ENCODE measurements at regions not wholly inside any gene's neighbourhood (a gene's known extent, or its start where the extent isn't known, plus 50 kb on each side); places are given as distances from the start of the nearest gene placed in this dataset.

DNA sequence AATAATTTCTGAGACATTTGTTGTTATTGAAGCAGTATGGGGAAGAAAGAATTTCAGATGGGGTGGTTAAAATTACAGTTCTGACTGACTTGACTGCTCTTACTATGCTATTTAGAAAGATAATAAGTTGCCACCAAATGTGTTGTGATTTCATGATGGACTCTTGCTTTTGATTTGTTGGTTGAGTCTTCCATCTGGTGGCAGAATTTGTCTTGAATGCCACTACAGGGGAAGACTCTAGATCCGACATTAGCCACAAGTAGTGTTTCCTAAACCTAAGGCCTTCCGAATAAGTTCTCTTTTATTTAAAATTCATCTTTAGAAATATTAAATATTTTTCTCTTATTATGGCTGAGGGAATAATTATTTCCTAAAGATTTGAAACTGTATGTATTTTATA is 190.9 kb upstream of the ADGRL4 start:
- Histone ChIP-seq H3K36me3 (replicated peaks in 1 of 2; ENCODE audit: control insufficient read depth in 1 of 2, insufficient read depth in 2 of 2, low read length in 2 of 2) (no peaks in the 10 kb centered on the region), H3K4me1 (ENCODE audit: control insufficient read depth in 1 of 2, insufficient read depth in 2 of 2, low read length in 2 of 2) (no peaks in the 10 kb centered on the region), H3K4me2 (replicated peaks; ENCODE audit: extremely low read depth, low read length, poor library complexity, severe bottlenecking) (no peak overlapping the region), H3K79me2 (ENCODE audit: insufficient read depth, low read length) (no peaks in the 10 kb centered on the region), H3K27me3 (ENCODE audit: control insufficient read depth in 2 of 2, insufficient read depth in 2 of 2, low read length in 2 of 2) (no peaks in the 10 kb centered on the region), H4K20me1 (ENCODE audit: insufficient read depth, low read length) (no peaks in the 10 kb centered on the region), H3K27ac (ENCODE audit: low read depth in 1 of 2, low read length in 2 of 2) (no peak overlapping the region), H3K9me3 (replicated peaks in 1 of 2; ENCODE audit: control insufficient read depth in 1 of 2, insufficient read depth in 1 of 2, low read length in 2 of 2) (peaks cover 0 to 4% of the 10 kb centered on the region in 2 donors), H3K9ac (ENCODE audit: insufficient read depth, low read length, poor library complexity, severe bottlenecking) (no peak overlapping the region), H2AFZ (ENCODE audit: insufficient read depth, low read depth, low read length, poor library complexity, severe bottlenecking) (no peak overlapping the region), H3K4me3 (replicated peaks in 1 of 3; ENCODE audit: low read depth in 2 of 3, low read length in 3 of 3) (no peak overlapping the region)
- Mint-ChIP-seq H3K27me3 (ENCODE audit: low read depth in 3 of 3) (no peaks in the 10 kb centered on the region), H3K4me1 (no peaks in the 10 kb centered on the region), H3K36me3 (no peaks in the 10 kb centered on the region), H3K9me3 (peaks cover 0 to 5% (median 2%) of the 10 kb centered on the region in 7 donors), H3K4me3 (no peak overlapping the region), H3K27ac (no peak overlapping the region)
- WGBS (ENCODE audit: insufficient coverage) = no CpG with 5 or more reads among the region's 2 CpGs
- intact Hi-C loops (cut with micrococcal nuclease) = no loop called here
- no peak for DNase-seq
- TF ChIP-seq, protein P1, sequence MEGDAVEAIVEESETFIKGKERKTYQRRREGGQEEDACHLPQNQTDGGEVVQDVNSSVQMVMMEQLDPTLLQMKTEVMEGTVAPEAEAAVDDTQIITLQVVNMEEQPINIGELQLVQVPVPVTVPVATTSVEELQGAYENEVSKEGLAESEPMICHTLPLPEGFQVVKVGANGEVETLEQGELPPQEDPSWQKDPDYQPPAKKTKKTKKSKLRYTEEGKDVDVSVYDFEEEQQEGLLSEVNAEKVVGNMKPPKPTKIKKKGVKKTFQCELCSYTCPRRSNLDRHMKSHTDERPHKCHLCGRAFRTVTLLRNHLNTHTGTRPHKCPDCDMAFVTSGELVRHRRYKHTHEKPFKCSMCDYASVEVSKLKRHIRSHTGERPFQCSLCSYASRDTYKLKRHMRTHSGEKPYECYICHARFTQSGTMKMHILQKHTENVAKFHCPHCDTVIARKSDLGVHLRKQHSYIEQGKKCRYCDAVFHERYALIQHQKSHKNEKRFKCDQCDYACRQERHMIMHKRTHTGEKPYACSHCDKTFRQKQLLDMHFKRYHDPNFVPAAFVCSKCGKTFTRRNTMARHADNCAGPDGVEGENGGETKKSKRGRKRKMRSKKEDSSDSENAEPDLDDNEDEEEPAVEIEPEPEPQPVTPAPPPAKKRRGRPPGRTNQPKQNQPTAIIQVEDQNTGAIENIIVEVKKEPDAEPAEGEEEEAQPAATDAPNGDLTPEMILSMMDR (IDR thresholded peaks at IDR 0.05) = no peak

DNA sequence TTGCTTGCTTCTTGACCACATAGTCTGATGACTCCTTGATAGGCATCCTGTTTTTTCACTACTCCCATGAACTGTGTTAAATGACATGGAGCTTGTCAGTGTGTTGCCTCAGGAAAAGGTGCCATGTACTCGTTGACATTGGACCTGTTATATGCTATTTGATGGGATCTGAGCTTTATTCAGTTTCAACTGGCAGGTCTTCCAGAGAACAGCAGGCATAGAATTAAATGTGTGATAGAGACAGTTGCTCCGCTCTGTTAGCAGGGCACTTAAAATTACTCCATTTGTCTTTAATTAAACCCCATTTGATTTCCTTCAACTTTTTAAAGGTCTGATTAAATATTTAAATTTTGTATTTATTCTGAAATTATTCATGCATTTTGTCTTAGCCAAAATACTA is 189.7 kb upstream of the ADGRL4 start:
- H3K36me3 Mint-ChIP-seq = no peaks in the 10 kb centered on the region
- H3K27me3 Mint-ChIP-seq (ENCODE audit: low read depth in 3 of 3) = no peaks in the 10 kb centered on the region
- Histone ChIP-seq H2AFZ (ENCODE audit: insufficient read depth, low read depth, low read length, poor library complexity, severe bottlenecking) (no peak overlapping the region), H3K9me3 (replicated peaks in 1 of 2; ENCODE audit: control insufficient read depth in 1 of 2, insufficient read depth in 1 of 2, low read length in 2 of 2) (no peaks in the 10 kb centered on the region), H3K4me1 (ENCODE audit: control insufficient read depth in 1 of 2, insufficient read depth in 2 of 2, low read length in 2 of 2) (no peaks in the 10 kb centered on the region), H3K4me2 (replicated peaks; ENCODE audit: extremely low read depth, low read length, poor library complexity, severe bottlenecking) (no peak overlapping the region), H3K4me3 (replicated peaks in 1 of 3; ENCODE audit: low read depth in 2 of 3, low read length in 3 of 3) (no peak overlapping the region), H3K36me3 (replicated peaks in 1 of 2; ENCODE audit: control insufficient read depth in 1 of 2, insufficient read depth in 2 of 2, low read length in 2 of 2) (no peaks in the 10 kb centered on the region), H3K27me3 (ENCODE audit: control insufficient read depth in 2 of 2, insufficient read depth in 2 of 2, low read length in 2 of 2) (no peaks in the 10 kb centered on the region), H3K79me2 (ENCODE audit: insufficient read depth, low read length) (no peaks in the 10 kb centered on the region), H4K20me1 (ENCODE audit: insufficient read depth, low read length) (no peaks in the 10 kb centered on the region), H3K27ac (ENCODE audit: low read depth in 1 of 2, low read length in 2 of 2) (no peak overlapping the region), H3K9ac (ENCODE audit: insufficient read depth, low read length, poor library complexity, severe bottlenecking) (no peak overlapping the region)
- no CpG with 5 or more reads among the region's 2 CpGs for WGBS (ENCODE audit: insufficient coverage)
- intact Hi-C loops (cut with micrococcal nuclease) = no loop called here
- no peak overlapping the region for H3K4me3 Mint-ChIP-seq
- peaks cover 0 to 3% (median under 1%) of the 10 kb centered on the region in 7 donors for H3K9me3 Mint-ChIP-seq
- no peak for DNase-seq
- no peak overlapping the region for H3K27ac Mint-ChIP-seq
- TF ChIP-seq, protein P1 (IDR thresholded peaks at IDR 0.05) = no peak
- no peaks in the 10 kb centered on the region for H3K4me1 Mint-ChIP-seq
